ENCODE measurements at regions not wholly inside any gene's neighbourhood (a gene's known extent, or its start where the extent isn't known, plus 50 kb on each side); places are given as distances from the start of the nearest gene placed in this dataset.
"Not testable (repeated sequence)": the region's sequence is repeated elsewhere in the genome, so short reads cannot be mapped to it uniquely, and the experiment has no call there.

DNA sequence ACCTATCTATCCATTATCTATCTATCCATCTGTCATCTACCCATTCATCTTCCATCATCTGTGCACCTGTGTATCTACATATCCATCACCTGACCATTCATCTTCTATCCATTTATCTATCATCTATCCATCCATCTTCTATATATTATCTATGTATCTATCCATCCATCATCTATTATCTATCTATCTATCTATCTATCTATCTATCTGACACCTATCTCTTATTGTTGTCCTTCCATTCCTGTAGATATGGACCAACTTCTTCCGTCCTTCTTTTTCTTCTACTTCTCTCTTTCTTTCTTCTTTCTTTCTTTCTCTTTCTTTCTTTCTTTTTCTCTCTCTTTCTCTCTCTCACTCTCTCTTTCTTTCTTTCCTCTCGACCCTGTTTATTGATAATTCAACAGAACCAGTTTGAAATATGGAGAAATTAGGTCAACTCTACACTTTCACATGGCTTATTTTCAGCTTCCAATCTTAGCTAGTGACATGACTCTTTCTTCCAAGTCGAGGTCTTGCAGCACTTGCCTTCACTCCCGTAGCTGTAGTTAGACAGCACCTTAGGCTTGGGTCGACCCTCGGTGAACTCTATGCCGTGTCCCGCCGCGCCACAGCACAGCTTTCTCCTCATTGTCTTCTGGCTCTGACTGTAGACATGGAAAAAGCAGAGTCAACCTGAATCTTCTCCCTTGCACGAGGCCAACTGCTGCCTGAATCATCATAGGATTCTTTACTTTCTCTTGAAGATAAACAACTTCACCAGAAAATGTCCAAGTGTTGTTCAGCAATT is 110.4 kb upstream of the EXOC2 start:
- peak overlapping the region; percentile 11; the same call in 1 of the 2 replicates for H3K4me2 ChIP-seq
- no peaks in the 10 kb centered on the region for H4K20me1 ChIP-seq
- H3K4me1 ChIP-seq, result peaks cover 24% of the 10 kb centered on the region
- no peak overlapping the region for H3K9ac ChIP-seq
- no peak overlapping the region for H3K27ac ChIP-seq
- no peak overlapping the region for H3K4me3 ChIP-seq
- no peaks in the 10 kb centered on the region for H3K36me3 ChIP-seq
- H3K9me3 ChIP-seq, result no peaks in the 10 kb centered on the region
- H3K27me3 ChIP-seq, result 0 out of 2 replicates have a peak, but pooled peaks cover 12% of the 10 kb centered on the region
- no peak for TF ChIP-seq Cebpa-rat (IDR thresholded peaks at IDR 0.05)

DNA sequence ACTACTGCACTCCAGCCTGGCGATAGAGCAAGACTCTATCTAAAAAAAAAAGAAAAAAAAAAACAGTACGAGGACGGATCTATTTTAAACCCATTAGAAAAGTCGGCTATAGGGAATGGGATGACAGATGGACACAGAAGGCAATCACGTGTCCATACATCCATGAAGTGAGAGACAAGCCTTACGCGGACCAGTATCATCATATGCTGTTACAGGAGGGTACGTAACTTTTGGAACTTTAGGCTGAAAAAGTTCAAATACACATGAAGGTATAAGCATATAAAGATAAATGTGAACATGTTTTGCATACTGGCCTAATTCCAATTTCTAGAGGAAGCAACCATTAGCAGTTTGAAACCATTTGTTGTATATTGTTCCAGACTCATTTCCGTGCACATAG is 109.8 kb upstream of the EXOC2 start:
- no peak overlapping the region for H3K9ac ChIP-seq
- H3K27me3 ChIP-seq, result 0 out of 2 replicates have a peak, but pooled peaks cover 15% of the 10 kb centered on the region
- H3K4me1 ChIP-seq, result peaks cover 20% of the 10 kb centered on the region
- H3K4me3 ChIP-seq, result no peak overlapping the region
- H4K20me1 ChIP-seq, result no peaks in the 10 kb centered on the region
- no peaks in the 10 kb centered on the region for H3K36me3 ChIP-seq
- no peak for TF ChIP-seq Cebpa-rat (IDR thresholded peaks at IDR 0.05)
- H3K4me2 ChIP-seq, result peak overlapping the region; percentile 11; the same call in 1 of the 2 replicates
- H3K9me3 ChIP-seq, result no peaks in the 10 kb centered on the region
- no peak overlapping the region for H3K27ac ChIP-seq

DNA sequence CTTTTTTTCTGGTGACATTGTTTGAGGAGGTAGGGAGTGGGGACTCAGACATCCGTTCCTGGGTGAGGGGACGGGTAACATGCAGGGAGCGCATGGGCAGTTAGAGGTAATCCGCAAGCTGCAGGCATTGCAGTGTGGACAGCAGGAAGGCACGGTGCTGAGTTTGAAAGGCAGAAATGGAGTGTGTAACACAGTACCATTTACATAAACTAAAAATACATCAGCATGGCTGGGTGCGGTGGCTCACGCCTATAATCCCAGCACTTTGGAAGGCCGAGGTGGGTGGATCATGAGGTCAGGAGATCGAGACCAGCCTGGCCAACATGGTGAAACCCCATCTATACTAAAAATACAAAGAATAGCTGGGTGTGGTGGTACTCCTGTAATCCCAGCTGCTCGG is 109.3 kb upstream of the EXOC2 start:
- not testable (repeated sequence) for H3K4me2 ChIP-seq, H3K9ac ChIP-seq, H3K4me3 ChIP-seq, H3K9me3 ChIP-seq, H3K36me3 ChIP-seq, H4K20me1 ChIP-seq, H3K27ac ChIP-seq
- H3K27me3 ChIP-seq, result 0 out of 2 replicates have a peak, but pooled peaks cover 15% of the 10 kb centered on the region
- H3K4me1 ChIP-seq, result peaks cover 15% of the 10 kb centered on the region

DNA sequence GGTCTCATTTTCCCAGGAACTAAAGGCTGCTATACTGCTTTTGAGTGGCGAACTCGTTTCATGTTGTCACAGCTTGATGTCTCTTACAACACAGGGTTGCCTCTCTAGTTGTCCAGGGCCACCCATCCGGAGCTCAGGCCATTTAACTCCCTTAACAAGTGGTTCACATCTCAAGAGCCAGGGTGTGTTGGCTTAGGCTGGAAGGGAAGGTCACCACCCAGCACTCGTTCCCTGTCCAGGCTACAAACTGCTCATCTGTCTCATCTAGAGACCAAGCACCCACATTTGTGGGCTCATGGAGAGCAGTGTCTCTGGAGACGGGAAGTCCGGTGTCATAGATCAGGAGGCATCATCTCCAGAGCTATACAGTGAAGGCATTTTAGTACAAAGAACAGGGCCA is 106.8 kb upstream of the EXOC2 start:
- H3K27me3 ChIP-seq, result peaks cover 19% of the 10 kb centered on the region; the same call in 1 of the 2 replicates
- no peak overlapping the region for H3K4me2 ChIP-seq
- no peaks in the 10 kb centered on the region for H3K9me3 ChIP-seq
- H3K4me1 ChIP-seq, result peaks cover 4% of the 10 kb centered on the region; the same call in 1 of the 2 replicates
- no peak overlapping the region for H3K9ac ChIP-seq
- H3K36me3 ChIP-seq, result no peaks in the 10 kb centered on the region
- H4K20me1 ChIP-seq, result no peaks in the 10 kb centered on the region
- no peak overlapping the region for H3K27ac ChIP-seq
- H3K4me3 ChIP-seq, result no peak overlapping the region
- no peak for TF ChIP-seq Cebpa-rat (IDR thresholded peaks at IDR 0.05)

DNA sequence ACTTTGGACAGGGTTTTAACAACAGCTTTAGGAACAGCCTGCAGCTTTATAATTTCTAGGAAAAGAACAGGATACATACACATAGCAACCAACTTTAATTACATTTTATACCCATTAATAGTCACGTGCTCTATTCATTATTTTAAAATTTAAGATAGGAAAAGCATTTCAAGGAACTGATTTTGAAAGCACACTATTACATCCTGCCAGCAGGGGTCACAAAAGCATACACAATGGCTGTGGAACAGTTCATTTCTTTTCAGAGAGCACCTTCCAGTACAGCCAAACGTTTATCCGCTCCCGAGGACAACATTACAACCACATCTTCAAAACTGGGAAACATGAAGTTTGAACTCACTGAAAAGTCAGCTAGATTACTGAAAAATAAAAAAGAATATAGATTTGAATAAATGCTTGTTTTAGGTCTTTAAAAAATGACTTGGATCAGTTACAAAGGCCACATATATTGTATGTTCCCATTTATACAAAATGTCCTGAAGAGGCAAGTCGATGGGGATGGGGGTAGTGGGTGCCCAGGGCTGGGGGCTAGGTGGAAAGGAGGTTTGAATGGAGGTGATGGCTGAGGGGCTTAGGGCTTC is 104.6 kb upstream of the EXOC2 start:
- no peak for TF ChIP-seq Cebpa-rat (IDR thresholded peaks at IDR 0.05)
- H3K4me2 ChIP-seq, result no peak overlapping the region
- no peaks in the 10 kb centered on the region for H3K36me3 ChIP-seq
- H3K9ac ChIP-seq, result no peak overlapping the region
- no peaks in the 10 kb centered on the region for H4K20me1 ChIP-seq
- H3K4me1 ChIP-seq, result peaks cover 4% of the 10 kb centered on the region; the same call in 1 of the 2 replicates
- H3K4me3 ChIP-seq, result no peak overlapping the region
- no peak overlapping the region for H3K27ac ChIP-seq
- peaks cover 19% of the 10 kb centered on the region; the same call in 1 of the 2 replicates for H3K27me3 ChIP-seq
- H3K9me3 ChIP-seq, result no peaks in the 10 kb centered on the region

DNA sequence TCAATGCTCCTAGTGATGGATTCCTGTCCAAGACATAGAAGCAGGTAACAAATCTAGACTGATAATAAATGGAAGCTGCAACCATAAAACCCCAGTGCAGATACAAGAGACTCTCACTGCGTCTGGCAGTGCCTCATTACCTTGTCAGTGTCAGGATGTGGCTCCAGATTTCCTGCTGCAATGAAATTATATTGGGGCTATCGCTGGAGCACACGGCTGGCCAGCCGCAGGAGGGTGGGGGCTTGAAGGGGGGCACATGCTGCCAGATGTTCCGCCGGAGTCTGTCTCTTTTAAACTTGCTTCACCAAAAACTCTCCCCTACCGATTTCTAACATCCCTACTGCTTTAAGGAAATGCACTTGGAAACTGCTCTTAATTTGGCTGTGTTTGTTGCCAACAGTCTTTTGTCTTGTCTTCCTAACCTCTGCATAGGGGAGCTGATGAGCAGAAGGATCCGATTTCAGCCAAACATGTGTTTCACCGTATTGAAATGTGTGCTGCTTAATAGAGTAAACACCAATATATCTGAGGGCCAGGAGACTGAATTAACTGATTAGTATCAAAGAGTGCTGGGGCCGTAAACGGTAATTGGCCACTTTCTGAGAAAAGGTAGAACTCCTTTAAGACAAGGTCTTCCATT is 102.2 kb upstream of the EXOC2 start:
- H3K4me1 ChIP-seq, result peaks cover 4% of the 10 kb centered on the region; the same call in 1 of the 2 replicates
- H4K20me1 ChIP-seq, result no peaks in the 10 kb centered on the region
- no peak for TF ChIP-seq Cebpa-rat (IDR thresholded peaks at IDR 0.05)
- H3K36me3 ChIP-seq, result no peaks in the 10 kb centered on the region
- H3K27ac ChIP-seq, result no peak overlapping the region
- H3K9ac ChIP-seq, result no peak overlapping the region
- H3K4me2 ChIP-seq, result no peak overlapping the region
- H3K4me3 ChIP-seq, result no peak overlapping the region
- peaks cover 9% of the 10 kb centered on the region for H3K9me3 ChIP-seq
- H3K27me3 ChIP-seq, result peaks cover 19% of the 10 kb centered on the region; the same call in 1 of the 2 replicates

DNA sequence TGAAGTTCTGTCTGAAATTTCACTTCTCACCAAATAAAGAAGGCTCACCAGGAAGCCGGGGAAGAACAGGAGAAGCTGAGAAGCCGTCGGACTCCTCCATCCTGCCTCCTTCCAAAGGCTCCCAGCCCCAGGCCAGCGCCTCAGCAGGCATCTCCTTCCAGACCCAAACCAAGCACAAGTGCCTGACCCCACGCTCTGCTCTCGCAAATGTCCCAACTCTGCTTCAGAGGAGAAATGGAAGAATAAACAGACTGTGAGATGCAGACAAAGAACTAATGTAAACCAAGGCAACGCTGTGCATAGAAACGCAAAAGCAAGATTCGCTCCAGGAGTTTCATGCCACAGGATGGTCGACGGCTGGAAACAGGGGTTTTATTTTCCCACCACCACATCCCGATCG is 100.3 kb upstream of the EXOC2 start:
- Histone ChIP-seq H3K9ac (no peak overlapping the region), H3K36me3 (no peaks in the 10 kb centered on the region), H3K27ac (no peak overlapping the region), H3K4me2 (no peak overlapping the region), H4K20me1 (no peaks in the 10 kb centered on the region), H3K9me3 (peaks cover 11% of the 10 kb centered on the region), H3K4me1 (peaks cover 1% of the 10 kb centered on the region), H3K4me3 (no peak overlapping the region), H3K27me3 (peaks cover 6% of the 10 kb centered on the region; the same call in 1 of the 2 replicates)
- TF ChIP-seq Cebpa-rat (IDR thresholded peaks at IDR 0.05), result no peak

DNA sequence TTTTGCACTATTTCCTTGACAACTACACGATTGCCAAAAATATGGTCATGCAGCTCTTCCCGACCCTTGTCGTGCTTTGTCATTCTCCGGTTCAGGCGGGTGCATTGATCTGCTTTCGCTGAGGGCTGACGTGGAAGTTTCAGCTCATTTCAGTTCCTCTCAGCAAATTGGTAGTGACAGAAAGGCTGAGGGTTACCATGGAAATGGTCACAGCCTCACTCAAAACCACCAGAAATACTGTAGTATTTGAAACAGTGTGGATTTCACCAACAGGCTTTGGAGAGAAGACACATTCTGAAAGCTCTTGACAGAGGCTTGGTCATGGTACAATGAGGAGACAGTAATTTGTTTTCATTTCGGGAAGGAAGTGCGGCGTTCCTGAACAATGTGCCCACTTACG is 99.7 kb upstream of the EXOC2 start:
- no peak overlapping the region for H3K27ac ChIP-seq
- H3K4me1 ChIP-seq, result peaks cover 7% of the 10 kb centered on the region
- no peak overlapping the region for H3K9ac ChIP-seq
- no peak for TF ChIP-seq Cebpa-rat (IDR thresholded peaks at IDR 0.05)
- peaks cover 11% of the 10 kb centered on the region for H3K9me3 ChIP-seq
- no peaks in the 10 kb centered on the region for H4K20me1 ChIP-seq
- H3K4me3 ChIP-seq, result no peak overlapping the region
- no peaks in the 10 kb centered on the region for H3K36me3 ChIP-seq
- peaks cover 4% of the 10 kb centered on the region; the same call in 1 of the 2 replicates for H3K27me3 ChIP-seq
- H3K4me2 ChIP-seq, result no peak overlapping the region

DNA sequence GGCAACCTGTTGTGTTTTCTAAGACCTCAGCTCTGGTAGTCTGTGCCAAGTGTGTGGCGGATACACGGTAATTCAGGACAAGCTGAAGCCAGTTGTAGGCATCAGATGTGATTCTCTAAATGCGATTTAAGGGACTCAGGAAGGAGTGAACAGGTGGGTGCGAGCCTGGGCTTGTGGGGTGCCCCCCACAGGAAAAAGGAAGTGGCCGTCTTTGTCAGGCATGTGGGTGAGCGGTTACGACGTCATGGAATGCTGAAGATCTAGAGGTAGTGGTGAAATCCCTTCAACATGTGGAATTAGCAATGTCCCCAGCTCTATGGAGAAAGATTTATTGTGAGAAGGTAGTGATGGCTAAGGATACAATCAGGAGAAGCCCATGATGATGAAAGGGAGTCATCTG is 95.1 kb upstream of the EXOC2 start:
- H3K4me2 ChIP-seq, result peak overlapping the region; percentile 31

More for the DNA sequence above, 95.1 kb upstream of the EXOC2 start:
- H3K4me1 ChIP-seq, result peaks cover 7% of the 10 kb centered on the region
- no peak for TF ChIP-seq Cebpa-rat (IDR thresholded peaks at IDR 0.05)
- H4K20me1 ChIP-seq, result no peaks in the 10 kb centered on the region
- no peak overlapping the region for H3K27ac ChIP-seq
- no peak overlapping the region for H3K9ac ChIP-seq
- no peaks in the 10 kb centered on the region for H3K27me3 ChIP-seq
- H3K4me3 ChIP-seq, result no peak overlapping the region
- H3K9me3 ChIP-seq, result peaks cover 11% of the 10 kb centered on the region
- H3K36me3 ChIP-seq, result no peaks in the 10 kb centered on the region

All from BLaER1 (cell line).